Stimulated activated CD8-positive, alpha-beta memory T cell treated with anti-CD3 and anti-CD28 coated beads, Interleukin-4, amount 100 ng/mL, for 24 hours (primary cell): ENCODE measurements at regions not wholly inside any gene's neighbourhood (a gene's known extent, or its start where the extent isn't known, plus 50 kb on each side); places are given as distances from the start of the nearest gene placed in this dataset.

Source experiments
- DNase-seq: peaks from one replicate; pipeline ENCODE4 v3.0.0-alpha.2; 2020; ENCODE audit warnings: low read depth

- DNase-seq, result no peak
These were observed 115.1 kb upstream of the CCL2 start for GRCh38 chr17:34140006-34140405.

GRCh38 chr17:34141590-34141989, 113.5 kb upstream of the CCL2 start:
- no peak for DNase-seq

GRCh38 chr17:34143430-34143829, 111.7 kb upstream of the CCL2 start:
- DNase-seq, result no peak

GRCh38 chr17:34146440-34147043, 108.5 kb upstream of the CCL2 start:
- DNase-seq, result peak; percentile 26

GRCh38 chr17:34151102-34151501, 104.0 kb upstream of the CCL2 start:
- DNase-seq, result no peak

- DNase-seq, result no peak
These were observed 101.1 kb upstream of the CCL2 start for GRCh38 chr17:34153991-34154390.

- DNase-seq, result no peak
These were observed 99.9 kb upstream of the CCL2 start for GRCh38 chr17:34154961-34155730.

GRCh38 chr17:34155947-34156346, 99.1 kb upstream of the CCL2 start:
- no peak for DNase-seq

GRCh38 chr17:34156401-34156740, 98.7 kb upstream of the CCL2 start:
- DNase-seq, result no peak

- DNase-seq, result no peak
These were observed 98.1 kb upstream of the CCL2 start for GRCh38 chr17:34156741-34157589.

- no peak for DNase-seq
These were observed 93.4 kb upstream of the CCL2 start for GRCh38 chr17:34161690-34162089.

- no peak for DNase-seq
These were observed 92.0 kb upstream of the CCL2 start for GRCh38 chr17:34163123-34163522.

- no peak for DNase-seq
These were observed 91.4 kb upstream of the CCL2 start for GRCh38 chr17:34163646-34164045.

- DNase-seq, result no peak
These were observed 90.2 kb upstream of the CCL2 start for GRCh38 chr17:34164837-34165236.

- no peak for DNase-seq
These were observed 88.7 kb upstream of the CCL2 start for GRCh38 chr17:34166352-34166751.

GRCh38 chr17:34167354-34167753, 87.7 kb upstream of the CCL2 start:
- no peak for DNase-seq

- no peak for DNase-seq
These were observed 86.1 kb upstream of the CCL2 start for GRCh38 chr17:34168989-34169388.

GRCh38 chr17:34169496-34169895, 85.6 kb upstream of the CCL2 start:
- DNase-seq, result no peak

- peak; percentile 26 for DNase-seq
These were observed 83.8 kb upstream of the CCL2 start for GRCh38 chr17:34171245-34171818.

- DNase-seq, result no peak
These were observed 82.6 kb upstream of the CCL2 start for GRCh38 chr17:34172390-34172918.

GRCh38 chr17:34173241-34173640, 81.8 kb upstream of the CCL2 start:
- no peak for DNase-seq

GRCh38 chr17:34174496-34174895, 80.6 kb upstream of the CCL2 start:
- DNase-seq, result no peak
